ENCODE measurements at regions not wholly inside any gene's neighbourhood (a gene's known extent, or its start where the extent isn't known, plus 50 kb on each side); places are given as distances from the start of the nearest gene placed in this dataset.

- no peak for TF ChIP-seq CTCF (IDR thresholded peaks at IDR 0.05)
- no peak for TF ChIP-seq POLR2AphosphoS5 (IDR thresholded peaks at IDR 0.05)
These were observed 62.4 kb upstream of the WDR11 start for GRCh38 chr10:120788771-120789170.
